HPDE6-E6E7 (cell line): ENCODE measurements at regions not wholly inside any gene's neighbourhood (a gene's known extent, or its start where the extent isn't known, plus 50 kb on each side); places are given as distances from the start of the nearest gene placed in this dataset.
"Not testable (repeated sequence)": the region's sequence is repeated elsewhere in the genome, so short reads cannot be mapped to it uniquely, and the experiment has no call there.

ENCODE experiments used
- DNase-seq: peaks from one replicate; pipeline ENCODE4 v3.0.0; 2011; ENCODE audit warnings: missing footprints; ENCODE audit errors: extremely low spot score

DNA sequence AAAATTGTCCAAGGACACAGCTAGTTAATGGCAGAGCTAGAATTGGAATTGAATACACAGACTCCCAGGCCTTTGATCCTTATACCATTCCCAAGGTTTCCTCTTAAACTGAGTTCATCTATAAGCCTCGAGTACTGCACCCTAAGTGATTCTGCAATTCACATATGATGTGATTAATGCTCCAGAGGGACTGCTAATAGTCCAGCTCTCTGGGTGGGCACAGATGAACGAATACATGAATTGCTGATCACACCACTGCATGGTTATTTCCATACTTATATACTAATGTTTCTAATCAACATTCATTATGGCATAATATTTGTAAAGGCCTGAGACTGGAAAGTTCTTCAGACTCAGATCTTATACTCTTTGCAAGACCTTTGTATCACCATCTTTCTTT, 101.8 kb downstream of the NUFIP1 start:
- DNase-seq: no peak

DNA sequence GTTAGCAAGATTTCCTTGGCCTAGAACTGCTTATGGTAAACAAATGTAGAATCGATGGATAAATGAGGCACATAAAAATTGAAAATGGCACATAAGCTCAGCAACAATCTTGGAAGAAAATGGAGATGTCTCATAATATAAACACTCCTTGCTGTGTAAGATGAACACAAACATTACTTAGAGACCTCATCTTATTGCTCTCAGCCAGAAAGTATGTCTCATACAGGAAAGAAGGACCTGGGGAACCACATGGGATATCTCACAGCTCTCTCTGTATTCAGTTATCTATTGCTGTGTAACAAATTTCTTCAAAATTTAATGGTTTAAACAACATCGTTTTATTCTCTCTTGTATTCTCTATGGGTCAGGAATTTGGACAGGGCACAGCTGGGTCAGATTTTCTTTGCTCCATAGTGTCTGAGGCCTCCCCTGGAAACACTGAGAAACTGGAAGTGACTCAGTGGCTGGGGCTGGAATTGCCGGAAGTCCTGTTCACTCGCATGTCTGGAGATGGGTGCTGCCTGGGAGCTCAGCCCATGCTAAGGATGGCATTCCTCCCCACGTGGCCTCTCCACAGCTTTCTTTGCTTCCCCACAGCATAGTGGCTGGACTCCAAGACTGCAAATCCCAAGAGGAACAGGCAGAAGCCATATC, 105.1 kb downstream of the NUFIP1 start:
- DNase-seq: no peak

DNA sequence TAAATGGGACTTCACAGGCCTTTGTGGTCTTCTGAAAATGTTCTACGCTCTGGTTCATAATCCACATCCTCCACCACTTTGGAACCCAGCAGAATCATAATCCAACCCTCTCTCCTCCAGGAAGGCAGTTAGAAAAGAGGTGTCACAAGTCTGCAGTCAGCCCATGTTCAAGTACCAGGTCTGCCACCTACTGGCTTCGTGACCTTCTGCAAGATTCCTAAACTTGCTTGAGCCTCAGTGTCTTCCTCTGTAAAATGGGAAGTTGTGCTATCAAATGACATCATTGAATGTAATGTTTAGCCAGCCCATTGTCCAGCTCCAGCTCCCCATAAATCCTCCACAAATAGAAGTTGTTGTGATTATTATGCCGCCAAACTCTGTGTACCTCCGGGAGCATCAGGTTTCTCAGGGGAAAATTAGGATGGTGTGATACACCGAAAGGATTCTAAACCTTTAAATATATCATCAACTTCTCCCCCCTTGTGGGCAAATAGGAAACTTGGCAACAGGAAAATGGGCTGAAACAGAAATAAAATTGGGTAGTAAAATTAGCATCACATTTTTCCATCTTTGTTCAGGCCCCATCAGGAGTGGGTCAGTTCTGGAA, 109.7 kb downstream of the NUFIP1 start:
- DNase-seq: no peak

DNA sequence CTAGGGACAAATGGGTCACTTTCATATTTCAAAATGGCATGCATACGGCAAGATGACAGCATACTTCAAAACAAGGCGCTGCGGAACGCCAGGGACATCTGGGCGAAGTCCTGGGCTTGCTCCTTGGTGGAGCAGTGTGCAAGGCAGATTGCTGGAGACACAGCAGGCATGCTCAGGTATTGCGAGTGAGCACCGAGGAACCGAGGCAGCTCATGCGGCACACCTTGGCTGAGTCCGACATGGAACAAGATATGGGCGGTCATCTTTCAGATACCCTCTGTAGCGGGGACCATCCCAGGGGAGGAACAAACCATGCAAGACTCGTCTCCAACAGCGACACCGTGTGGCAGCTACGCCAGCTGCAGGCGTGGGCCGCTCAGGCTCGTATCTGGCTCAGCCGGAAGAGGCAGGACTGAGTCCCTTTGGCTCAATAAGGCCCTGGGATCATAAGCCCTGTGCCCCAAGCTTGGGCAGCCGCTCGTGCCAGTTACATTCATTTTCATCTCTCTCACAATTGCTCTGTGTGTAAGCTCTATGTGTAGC, 112.4 kb downstream of the NUFIP1 start:
- DNase-seq: no peak

DNA sequence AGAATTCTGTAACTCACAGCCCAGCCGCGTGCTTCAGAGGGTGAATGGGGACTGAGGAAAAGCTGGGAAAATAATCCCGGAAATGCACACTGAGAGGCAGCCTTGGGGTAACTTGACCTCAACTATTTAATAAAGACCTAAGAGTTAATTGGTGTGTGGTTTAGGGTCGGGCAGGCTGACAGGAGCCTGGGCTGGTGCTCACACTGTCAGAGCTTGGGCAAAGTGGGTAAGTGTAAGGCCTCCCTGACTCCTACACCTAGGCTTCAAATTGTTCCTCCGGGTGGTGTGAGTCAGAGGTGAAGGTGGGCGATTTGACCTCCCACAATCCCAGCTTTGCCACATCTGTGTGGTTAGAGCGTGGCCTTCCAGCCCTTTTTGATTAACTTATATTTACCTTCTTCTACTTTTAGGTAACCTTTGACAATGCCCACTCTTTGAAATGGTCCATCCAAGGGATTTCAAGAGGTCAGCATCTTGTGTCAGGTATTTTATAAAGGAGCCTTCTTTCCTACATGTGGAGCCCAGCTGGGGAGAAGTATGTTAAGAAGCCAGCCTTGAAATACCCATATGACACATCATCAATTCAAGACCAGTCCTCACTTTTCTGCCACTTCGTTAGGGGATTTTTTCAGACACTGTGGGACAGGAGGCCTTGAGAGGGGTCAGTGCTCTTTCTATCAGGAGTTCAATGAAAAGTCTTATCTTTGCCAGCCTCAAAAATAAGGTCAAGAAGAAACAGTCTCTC, 114.2 kb downstream of the NUFIP1 start:
- no peak for DNase-seq

DNA sequence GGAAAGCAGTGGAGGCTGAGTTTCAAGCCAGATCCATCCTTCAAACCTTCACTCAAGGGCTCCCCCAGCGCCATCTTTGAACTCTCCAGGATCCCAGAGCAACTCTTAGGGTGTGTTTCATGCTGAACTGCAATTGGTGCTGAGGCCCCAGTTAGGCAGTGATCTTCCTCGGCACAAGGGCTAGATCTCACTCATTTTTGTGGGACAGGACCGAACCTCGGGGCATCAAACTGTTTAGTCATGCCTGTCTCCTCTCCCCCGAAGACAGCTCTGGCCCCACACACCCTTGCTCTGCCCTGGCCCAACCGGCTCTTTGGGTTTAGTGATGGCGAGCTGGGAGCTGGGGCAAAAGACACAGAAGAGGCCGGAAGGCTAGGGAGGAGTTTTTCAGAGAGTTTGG, 115.1 kb downstream of the NUFIP1 start:
- DNase-seq: no peak

DNA sequence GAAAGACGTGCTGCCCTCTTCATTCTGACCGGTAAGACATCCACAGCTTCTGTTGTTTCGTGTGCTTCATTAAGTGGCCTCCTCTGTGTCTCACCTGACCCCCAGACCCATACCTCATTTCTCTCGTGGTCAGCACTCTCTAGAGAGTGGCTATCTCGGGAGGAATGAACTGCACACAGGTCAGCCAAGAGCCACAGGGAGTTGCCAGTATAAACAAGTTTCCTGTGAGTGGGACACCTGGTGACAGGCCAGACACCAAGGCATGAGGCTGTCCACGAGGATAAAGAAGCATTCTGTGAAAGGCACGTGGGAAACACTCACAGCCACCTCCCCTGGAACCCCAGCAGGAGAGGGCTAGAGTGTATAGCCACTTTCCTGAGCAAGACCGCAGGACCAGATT, 115.8 kb downstream of the NUFIP1 start:
- no peak for DNase-seq

DNA sequence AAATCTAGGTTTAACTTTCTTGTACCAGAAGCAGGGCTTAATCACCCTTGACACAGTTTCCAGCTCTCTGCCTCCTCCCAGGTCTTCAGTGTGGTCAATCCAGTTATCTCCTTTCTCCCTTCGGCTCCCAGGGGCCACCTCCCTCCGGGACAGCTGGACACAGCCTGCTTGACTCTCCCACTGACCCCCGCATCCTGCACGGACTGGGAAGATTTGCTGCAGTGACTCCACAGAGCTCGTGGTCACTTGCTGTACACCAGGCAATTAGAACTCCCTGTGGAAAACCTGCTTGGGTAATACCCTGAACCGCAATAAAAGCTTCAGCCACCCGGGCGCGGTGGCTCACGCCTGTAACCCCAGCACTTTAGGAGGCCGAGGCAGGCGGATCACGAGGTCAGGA, 116.5 kb downstream of the NUFIP1 start:
- no peak for DNase-seq

DNA sequence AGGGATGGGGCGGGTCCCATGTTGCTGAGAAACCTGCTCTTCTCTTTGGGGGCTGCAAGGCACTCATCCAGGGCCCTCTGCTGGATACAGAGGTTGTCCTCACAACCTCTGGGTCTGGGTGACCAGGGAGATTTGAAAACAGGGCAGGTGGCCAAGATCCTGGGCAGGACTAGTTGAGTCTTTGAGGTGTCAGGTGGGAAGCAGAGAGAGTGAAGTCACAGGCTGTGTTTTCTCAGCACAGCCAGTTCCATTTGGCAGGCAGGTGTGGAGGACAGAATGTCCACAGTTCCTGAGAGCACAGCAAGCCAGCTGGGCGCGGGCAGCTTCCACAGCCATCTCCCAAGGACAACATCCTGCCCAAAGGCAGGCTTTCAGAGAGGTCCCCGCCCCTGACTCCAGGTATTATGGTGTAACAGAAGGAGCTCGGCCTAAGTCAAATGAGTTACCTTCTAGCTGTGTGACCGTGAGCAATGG, 118.8 kb downstream of the NUFIP1 start:
- no peak for DNase-seq

DNA sequence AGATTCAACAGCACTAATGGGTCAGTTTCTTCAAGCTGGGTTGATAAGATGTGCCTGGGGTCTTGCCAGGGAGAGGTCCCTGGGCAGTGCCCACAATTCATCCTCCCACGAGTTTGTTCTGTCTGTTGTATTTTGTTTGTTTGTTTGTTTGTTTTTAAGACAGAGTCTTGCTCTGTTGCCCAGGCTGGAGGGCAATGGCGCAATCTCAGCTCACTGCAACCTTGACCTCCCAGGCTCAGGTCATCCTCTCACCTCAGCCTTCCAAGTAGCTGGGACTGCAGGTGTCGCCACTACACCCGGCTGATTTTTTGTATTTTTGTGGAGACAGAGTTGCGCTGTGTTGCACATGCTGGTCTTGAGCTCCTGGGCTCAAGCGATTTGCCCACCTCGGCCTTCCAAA, 120.1 kb downstream of the NUFIP1 start:
- DNase-seq: no peak

DNA sequence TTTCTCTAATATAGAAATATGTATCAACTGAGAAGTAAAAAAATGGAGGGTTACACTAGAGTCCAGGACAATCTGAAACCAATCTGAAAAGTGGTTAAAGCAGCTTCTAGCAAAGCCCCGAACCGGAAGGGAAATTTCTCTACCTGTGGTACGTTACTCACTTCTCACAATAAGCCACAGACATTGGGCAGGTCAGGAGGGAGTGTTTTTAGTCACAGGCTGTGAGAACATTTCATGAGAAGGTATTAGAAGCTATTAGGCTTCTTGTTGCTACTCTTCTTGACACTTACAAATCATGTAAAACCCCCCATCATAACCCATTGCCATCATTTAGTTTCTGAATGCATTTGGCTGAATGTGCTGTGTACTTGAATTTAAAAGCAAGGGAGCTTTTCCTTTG, 120.9 kb downstream of the NUFIP1 start:
- DNase-seq: no peak

DNA sequence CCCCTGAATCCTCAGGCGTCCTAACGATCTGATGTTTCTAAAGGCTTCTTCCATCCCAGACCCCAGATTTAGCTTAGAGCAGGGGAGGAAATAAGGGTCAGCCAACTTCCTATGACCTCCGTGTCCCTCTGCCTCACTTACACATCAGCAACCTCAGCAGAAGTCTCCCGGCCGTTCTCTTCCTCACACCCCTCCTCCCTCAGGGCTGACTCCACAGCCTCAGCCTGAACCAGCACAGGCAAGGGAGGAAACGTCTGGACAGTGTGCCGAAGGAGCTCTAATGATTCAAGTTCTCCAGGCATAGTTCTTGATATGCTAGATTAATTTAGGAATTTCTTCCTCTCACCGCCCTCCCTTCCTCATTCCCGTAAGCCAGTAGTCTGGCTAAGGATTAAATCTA, 121.4 kb downstream of the NUFIP1 start:
- no peak for DNase-seq

DNA sequence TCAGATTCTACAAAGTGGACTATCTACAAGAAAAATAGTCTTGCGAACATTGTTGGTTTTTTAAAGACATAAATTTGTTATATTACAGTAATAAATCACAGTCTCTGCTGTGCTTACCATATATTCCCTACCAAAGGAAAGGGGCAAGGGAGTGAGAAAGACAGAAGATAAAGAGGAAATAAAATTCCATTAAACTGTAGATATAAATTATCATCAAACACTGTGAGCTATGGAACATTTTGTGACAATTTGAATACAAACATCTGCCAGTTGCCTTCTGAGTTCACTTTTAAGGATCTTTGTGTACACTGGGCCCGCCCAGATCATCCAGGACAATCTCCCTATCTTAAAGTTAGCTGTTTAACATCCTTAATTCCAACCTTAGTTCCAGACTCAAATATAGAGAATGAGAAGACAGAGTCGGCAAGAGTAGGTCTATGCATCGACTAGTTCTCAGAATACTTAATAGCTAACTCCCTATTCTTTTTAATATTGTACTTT, 122.8 kb downstream of the NUFIP1 start:
- no peak for DNase-seq

DNA sequence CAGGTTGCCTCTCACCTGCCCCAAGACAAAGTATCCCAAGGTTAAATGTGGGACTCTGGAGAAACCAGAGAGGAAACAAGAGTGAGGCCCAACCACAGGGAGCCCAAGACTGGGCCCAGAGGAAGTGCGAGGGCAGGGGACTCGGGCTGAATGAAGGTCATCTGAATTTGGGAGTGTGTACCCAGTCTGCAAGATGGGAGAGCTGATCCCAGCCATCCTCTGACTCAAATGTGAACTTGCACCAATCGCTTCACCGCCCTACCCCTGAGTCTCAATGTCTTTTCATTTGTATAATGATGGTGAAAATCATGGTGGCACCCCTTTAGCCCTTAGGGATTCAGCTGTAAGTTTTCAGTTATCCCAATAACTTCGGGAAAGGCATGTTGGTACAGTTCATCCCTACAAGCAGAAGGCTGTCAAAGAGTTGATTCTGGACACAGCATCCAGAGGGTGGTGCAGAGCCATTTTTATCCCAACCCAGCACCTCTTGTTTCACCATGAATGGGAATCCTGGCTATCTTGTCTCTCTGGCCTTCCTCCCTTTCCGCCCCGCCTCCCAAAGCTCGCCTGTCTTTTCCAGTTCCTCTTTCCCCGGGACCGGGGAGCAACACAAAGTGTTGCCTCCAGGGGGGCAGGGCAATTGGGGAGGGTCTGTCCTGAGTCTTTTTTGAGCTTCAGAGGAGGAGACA, 123.4 kb downstream of the NUFIP1 start:
- no peak for DNase-seq

DNA sequence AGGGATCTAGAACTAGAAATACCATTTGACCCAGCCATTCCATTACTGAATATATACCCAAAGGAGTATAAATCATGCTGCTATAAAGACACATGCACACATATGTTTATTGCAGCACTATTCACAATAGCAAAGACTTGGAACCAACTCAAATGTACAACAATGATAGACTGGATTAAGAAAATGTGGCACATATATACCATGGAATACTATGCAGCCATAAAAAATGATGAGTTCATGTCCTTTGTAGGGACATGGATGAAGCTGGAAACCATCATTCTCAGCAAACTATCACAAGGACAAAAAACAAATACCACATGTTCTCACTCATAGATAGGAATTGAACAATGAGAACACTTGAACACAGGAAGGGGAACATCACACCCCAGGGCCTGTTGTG, 125.6 kb downstream of the NUFIP1 start:
- not testable (repeated sequence) for DNase-seq

DNA sequence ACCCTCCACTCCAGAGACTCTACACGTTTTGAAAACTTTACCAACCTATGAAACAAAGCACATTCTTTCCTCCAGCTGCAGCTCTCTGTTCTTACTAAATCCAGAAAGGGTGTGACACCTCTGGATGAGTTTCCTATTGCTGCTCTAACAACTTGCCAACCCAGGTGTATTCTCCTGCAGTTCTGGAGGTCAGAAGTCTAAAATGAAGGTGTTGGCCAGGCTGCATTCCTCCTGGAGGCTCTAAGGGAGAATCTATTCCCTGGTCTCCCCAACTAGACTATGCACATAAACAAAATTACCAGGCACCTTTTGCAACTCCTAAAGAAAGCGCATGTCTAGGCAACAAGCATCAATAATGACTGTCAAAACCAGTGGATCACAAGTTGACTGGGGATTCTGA, 128.8 kb downstream of the NUFIP1 start:
- DNase-seq: no peak

DNA sequence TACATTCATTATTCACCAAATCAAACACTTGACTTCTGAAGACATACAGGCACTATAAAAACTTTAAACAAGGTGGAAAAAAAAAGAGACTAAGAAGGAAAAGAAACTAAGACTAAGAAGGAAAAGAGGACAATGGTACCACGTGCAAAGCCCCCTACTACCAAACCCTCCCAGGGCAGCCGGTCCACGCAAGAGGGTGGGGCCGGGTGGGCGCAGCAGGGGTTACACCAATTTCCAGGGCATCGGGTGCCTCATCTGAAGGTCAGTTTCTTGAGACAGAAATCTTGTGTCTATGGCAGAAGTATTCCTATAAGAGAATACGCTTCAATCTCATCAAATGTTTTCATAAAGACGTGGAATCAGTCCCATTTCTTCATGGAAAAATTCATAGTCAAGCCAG, 131.5 kb downstream of the NUFIP1 start:
- no peak for DNase-seq

DNA sequence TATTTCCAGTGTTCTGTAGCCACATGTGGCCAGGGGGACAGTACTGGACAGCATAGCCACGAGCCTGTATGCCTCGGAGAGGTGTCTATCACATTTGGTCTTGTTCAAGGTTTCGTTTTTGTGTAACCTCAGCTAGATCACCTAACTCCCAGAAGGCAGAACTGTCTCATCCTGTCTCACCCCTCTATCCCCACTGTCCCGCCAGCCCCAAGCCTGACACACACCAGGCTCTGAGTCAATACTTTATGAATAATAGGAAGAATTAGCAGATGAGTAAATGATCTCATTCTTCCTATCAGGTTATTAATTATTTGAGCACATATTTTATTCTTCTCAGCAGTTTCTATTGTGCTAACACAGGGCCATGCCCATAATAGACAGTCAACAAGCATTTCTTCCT, 132.2 kb downstream of the NUFIP1 start:
- DNase-seq: peak; percentile 3

DNA sequence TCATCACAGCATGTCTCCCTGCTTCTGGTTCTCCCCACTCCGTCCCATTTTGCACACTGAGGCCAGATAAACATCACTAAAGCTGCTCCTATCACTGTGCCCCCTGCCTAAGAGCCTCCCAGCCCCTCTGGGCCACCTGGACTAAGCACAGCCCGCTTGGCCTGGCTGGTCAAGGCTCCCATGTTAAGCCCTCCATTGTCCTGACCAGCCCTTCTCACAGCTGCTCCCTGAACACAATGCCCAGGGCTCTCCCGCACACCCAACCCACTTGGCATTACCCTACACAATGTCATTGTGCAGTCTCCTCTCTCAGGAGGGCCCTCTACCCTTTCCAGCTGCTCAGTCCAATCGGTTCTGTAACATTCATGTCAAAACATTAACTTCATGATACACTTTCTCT, 133.4 kb downstream of the NUFIP1 start:
- no peak for DNase-seq

DNA sequence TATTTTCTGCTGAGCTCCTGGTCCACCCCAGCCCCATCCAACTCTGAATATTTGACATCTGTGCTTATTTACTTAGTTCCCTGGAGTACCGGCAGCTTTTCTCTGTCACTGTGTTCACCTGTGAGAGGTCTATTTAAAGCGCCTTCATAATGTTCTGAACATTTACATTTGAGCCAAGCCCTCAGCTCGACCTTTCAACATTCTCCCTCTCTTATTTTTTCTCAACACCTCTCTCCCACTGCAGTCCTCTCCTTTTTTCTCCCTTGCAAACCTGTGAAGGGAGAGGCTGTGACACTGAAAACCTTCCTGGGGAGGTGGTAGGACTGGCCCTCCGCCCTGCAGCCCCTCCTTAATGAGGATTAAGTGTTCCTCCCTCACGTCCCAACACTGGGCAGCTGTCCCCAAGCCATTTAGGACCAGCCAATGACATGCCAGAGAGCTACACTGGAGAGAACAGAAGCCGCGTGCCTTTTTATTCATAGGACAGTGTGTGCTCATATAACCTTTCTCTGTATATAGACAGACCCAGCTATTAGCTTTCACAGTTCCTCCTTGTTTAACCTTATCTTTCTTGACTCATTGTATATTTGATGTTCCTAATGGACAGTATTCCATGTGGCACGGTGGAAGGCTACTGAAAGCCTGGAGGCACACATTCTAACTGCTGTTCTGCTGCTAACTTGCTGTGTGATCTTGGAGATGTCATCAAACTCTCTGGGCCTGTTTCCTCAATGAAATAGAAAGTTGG, 134.8 kb downstream of the NUFIP1 start:
- DNase-seq: no peak

DNA sequence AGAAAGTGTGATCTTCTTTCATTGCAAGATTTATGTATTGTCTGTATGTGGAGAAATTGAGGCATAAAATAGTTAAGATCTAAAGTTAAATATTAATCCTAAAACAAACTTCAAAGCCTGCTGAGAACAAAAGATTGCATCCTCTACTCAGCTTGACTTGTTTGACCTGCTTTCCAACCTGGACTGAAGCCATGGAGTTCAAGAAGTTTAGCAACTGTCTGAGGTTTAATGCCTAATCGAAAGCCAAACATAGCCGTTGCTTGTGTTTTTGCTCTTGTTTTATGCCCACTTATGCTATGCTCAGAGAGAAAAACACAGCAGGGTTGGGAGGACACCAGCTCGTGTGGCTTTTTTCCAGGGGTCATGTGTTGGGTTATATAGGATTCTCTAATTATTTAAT, 135.6 kb downstream of the NUFIP1 start:
- DNase-seq: peak; percentile 16
